ENCODE measurements at regions not wholly inside any gene's neighbourhood (a gene's known extent, or its start where the extent isn't known, plus 50 kb on each side); places are given as distances from the start of the nearest gene placed in this dataset.
"Not testable (repeated sequence)": the region's sequence is repeated elsewhere in the genome, so short reads cannot be mapped to it uniquely, and the experiment has no call there.

DNA sequence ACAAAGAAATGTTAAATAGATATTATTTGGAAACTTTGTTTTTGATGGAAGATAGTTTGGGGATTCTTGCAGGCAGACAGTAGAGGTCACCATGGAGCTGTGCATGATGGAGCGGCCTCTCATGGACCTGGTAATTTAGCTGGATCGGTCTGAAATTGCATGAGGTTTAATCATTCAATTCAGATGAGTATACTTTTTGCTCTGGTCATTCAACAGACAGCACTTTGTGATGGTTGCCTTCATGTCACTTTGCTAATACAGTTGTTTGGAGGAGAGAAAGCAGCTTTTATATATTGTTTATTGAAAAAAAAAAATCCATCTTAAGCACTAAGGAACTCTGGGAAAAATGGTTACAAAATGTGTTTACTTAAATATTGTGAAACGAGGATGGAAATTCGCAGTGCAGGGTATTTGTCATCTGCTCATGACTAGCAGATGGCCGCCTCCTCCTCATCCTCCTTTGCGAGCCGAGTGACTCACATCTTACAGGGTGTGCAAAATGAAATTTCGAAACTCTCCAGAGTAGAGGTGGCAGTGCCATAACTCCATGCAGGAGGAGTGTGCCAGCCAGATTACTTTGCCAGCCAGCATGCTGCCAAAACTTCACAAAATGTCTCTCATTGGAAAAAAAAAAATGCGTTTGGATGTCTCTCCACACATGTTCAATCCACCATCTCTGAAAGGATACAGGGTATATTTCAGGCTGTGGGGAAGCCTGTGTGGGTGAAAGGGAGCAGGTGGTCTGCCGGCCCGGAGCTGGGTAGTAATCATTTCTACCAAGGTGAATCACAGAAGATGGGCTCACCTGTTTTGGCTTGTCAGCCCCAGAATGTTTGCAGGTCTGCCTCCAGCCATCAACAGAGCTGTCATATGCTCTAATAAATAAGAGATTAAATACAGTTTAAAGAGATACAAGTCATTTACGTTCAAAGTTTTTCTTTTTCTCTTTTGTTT, 314.9 kb upstream of the DIPK2B start:
- H3K4me3 ChIP-seq (ENCODE audit: low read depth, low read length) = peak overlapping the region; percentile 9
- peak; percentile 78 for DNase-seq (ENCODE audit: low read depth)

DNA sequence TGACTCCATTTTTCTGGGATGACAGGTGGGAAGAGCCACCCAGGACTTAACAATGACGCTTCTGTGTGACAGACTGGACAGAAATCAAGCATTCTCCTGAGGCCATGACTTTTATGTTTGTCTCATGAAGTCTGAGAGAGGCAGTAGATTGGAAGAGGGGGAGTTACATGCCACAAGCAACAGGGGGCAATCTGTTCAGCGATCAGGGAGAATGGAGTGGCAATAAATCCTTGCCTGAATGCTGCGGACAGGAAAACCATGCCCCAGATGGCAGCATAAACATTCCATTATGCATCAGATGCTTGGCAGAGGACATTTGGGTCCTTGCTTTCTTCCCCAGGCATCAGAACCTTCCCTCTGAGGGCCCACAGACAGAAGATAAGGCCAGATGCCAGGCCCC, 312.4 kb upstream of the DIPK2B start:
- no peak for DNase-seq (ENCODE audit: low read depth)
- no peak overlapping the region for H3K4me3 ChIP-seq (ENCODE audit: low read depth, low read length)

DNA sequence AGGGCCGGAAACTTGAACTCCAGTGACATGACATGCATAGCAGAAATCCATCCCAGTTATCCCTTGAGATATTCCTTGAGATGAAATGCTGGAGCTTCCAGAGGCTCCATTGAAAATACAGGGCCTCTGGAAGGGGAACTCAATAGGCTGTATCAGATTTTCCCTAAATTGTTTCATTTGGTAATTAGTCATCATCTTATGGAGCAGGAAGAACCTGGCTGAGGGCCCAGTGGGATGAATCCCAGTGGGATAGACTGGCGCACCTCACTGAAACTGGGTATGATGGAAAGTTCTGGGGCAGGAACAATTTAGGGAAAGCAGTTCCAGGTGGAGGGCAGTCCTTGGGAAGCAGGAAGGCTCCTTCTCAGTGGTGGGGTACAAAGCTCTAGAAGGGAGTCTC, 307.8 kb upstream of the DIPK2B start:
- H3K4me3 ChIP-seq (ENCODE audit: low read depth, low read length) = no peak overlapping the region
- DNase-seq (ENCODE audit: low read depth) = no peak

DNA sequence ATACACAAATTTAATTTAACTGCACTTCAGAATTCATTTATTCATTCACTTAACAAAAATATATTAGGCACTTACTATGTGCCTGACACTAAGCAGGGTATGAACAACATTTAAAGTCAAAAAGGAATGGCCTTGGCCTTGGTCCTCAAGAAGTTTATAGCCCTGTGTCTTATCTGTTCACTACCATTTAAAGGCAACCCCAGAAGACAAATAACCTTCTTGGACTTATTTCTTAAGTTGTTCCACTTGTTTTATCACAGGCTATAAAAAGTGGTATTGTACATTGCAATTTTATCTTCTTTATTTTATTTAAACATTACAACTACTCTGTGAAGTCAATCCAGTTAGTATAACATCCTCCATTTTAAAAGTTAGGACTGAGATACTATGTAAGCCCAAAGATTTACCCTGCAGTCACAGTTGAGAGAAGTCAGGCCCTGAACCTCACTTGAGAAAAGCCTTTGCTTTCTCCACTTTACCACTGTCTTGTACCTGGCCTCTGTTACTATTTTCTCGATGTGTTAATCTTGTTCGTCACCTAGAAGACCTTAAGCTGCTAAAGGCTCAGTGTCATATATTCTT, 305.6 kb upstream of the DIPK2B start:
- no peak for DNase-seq (ENCODE audit: low read depth)
- no peak overlapping the region for H3K4me3 ChIP-seq (ENCODE audit: low read depth, low read length)

DNA sequence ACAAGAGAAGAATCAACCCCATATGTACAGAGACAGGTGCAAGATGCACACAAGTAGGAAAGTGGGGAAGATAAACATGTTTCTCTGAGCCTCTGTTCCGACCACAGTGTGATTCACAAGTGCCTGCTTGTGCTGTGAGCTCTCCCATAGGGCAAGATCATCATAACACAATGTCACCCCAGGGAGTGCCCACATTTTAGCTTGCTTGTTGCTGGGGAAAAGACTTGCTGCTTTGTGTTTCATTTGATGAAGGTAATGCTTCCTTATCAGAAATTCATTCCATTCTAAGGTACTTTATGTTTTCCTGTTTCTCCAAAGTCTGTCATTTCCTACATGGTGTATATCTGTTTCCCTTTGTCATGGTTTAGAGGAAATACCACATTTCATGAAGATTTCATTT, 304.5 kb upstream of the DIPK2B start:
- H3K4me3 ChIP-seq (ENCODE audit: low read depth, low read length) = no peak overlapping the region
- peak; percentile 55 for DNase-seq (ENCODE audit: low read depth)

DNA sequence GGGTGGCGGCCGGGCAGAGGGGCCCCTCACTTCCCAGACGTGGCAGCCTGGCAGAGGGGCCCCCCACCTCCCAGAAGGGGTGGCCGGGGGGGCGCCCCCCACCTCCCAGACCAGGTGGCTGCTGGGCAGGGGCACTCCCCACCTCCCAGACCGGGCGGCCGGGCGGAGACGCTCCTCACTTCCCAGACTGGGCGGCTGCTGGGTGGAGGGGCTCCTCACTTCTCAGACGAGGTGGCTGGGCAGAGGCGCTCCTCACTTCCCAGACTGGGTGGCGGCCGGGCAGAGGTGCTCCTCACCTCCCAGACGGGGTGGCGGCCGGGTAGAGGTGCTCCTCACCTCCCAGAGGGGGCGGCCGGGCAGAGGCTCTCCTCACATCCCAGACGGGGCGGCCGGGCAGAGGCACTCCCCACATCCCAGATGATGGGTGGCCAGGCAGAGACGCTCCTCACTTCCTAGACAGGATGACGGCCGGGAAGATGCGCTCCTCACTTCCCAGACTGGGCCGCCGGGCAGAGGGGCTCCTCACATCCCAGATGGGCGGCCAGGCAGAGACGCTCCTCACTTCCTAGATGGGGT, 303.2 kb upstream of the DIPK2B start:
- H3K4me3 ChIP-seq (ENCODE audit: low read depth, low read length); DNase-seq (ENCODE audit: low read depth): not testable (repeated sequence)

DNA sequence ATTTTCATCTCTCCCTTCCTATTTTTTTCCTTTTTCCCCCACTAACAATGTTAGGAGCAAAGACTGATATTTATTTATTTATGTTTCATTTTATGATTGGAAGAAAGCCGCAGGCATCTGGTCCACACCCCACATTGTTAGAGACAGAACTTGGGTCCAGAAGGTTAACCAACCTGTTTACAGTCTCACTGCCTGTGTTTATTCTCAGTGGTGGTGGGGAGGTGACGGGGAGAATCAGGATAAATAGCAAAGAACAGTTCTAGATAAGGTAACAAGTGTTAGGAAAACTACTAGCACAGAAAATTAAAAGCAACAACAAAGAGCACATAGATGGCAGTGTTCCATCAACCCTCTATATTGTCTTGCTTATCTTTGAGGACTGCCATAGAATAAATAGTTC, 301.7 kb upstream of the DIPK2B start:
- no peak overlapping the region for H3K4me3 ChIP-seq (ENCODE audit: low read depth, low read length)
- no peak for DNase-seq (ENCODE audit: low read depth)

DNA sequence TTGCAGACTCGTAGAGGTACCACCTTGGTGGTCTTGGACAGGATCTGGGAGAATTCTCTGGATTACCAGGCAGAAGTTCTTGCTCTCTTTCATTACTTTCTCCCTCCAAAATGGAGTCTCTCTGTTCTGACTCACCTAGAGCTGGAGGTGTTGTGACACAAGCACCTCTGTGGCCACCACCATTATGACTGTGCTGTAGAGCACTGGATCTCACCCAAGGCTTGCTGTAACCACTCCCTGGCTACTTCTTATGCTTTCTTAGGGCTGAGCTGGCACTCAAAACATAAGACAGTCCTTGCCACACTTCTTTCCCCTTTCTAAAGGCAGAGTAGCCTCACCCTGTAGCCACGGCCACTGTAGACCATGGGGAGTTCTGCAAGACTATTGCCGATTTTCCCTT, 296.6 kb upstream of the DIPK2B start:
- H3K4me3 ChIP-seq (ENCODE audit: low read depth, low read length) = no peak overlapping the region
- no peak for DNase-seq (ENCODE audit: low read depth)

DNA sequence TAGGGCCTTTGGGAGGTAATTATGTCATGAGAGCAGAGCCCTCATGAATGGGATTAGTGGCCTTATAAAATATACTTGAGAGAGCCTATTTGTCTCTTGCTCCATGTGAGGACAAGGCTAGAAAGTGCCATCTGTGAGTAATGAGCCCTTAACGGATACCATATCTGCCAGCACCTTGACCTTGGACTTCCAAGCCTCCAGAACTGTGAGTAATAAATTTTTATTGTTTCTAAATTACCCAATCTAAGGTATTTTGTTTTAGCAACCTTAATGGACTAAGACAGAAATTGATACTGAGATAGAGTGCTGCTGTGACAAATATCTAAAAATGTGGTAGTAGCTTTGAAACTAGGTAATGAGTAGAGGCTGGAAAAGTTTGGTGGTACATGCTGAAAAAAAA, 285.0 kb upstream of the DIPK2B start:
- no peak for DNase-seq (ENCODE audit: low read depth)

DNA sequence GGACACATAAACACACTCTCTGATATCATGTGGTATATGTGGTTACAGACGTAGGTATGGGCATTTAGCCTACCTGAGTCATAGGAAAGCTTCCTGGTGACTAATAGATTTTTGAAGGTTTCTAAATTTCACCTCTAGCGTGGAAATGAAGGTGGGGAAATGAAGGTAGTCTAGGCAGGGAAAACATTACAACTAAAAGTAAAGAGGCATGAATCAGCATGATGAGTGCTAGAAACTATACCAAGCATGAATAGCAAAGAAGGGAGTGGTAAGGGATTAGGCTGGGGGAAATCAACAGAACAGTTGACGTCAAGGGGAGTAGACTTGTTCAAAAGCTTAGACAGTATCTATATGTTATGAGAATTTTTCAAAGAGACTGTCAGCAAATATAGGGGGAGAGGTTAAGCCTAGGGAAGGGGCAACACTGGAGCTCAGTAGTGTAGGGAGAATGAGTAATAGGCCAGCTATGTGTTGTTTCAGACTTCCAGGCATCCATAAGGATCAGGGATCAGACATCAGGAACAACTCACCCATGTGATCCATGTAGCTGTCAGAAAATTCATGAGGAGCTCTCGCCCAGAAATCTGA, 279.3 kb upstream of the DIPK2B start:
- no peak overlapping the region for H3K4me3 ChIP-seq (ENCODE audit: low read depth, low read length)
- DNase-seq (ENCODE audit: low read depth) = peak; percentile 84

More for the DNA sequence above, 285.0 kb upstream of the DIPK2B start:
- no peak overlapping the region for H3K4me3 ChIP-seq (ENCODE audit: low read depth, low read length)

DNA sequence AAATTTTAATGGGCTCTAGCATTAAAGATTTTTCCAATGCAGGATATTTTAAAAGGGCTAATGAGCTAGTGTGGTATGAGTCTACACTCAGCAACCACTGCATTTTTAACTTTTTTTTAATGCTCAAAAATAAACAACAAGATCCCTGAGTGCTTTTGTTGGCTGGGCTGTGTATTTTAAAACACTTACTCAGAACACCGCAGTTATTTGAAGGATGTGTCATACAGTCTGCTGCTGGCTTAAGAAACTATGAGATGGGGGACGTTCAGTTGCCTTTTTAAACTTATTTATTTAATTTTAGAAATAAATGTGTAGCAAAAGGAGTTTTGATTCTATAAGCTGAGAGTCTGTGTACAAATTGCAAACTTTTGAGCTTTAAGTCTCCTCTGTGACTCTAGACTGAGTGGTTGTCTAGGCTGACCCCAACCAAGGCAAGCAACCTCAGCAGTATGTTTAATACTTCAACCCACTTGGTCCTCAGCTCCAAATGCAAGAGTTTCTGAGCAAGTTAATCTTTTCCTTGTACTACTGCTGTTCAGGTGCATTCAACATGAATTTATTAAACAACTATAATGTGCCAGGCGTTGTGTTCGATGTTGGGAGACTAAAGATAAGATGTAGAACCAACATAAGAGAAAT, 278.6 kb upstream of the DIPK2B start:
- no peak overlapping the region for H3K4me3 ChIP-seq (ENCODE audit: low read depth, low read length)
- peak; percentile 74 for DNase-seq (ENCODE audit: low read depth)

DNA sequence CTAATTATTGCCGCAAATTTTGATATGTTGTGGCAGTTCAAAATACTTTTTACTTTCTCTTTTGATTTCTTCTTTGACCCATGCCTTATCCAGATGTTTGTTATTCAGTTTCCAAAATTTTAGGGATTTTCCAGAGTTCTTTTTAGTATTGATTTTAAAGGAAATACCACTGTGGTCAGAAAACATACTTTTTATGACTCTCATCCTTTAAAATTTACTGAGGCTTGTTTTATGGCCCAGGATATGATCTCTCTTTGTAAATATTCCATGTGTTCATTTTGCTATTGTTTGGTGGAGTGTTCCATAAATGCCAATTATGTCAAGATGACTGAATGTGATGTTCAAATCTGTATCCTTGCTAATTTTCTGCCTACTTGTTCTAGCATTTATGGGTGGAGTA, 272.3 kb upstream of the DIPK2B start:
- H3K4me3 ChIP-seq (ENCODE audit: low read depth, low read length) = no peak overlapping the region
- peak; percentile 36 for DNase-seq (ENCODE audit: low read depth)

DNA sequence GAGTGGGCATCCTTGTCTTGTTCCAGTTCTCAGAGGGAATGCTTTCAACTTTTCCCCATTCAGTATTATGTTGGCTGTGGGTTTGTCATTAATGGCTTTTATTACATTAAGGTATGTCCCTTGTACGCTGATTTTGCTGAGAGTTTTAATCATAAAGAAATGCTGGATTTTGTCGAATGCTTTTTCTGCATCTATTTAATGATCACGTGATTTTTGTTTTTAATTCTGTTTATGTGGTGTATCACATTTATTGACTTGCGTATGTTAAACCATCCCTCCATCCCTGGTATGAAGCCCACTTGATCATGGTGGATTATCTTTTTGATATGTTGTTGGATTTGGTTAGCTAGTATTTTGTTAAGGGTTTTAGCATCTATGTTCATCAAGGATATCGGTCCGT, 266.9 kb upstream of the DIPK2B start:
- not testable (repeated sequence) for H3K4me3 ChIP-seq (ENCODE audit: low read depth, low read length); DNase-seq (ENCODE audit: low read depth)

DNA sequence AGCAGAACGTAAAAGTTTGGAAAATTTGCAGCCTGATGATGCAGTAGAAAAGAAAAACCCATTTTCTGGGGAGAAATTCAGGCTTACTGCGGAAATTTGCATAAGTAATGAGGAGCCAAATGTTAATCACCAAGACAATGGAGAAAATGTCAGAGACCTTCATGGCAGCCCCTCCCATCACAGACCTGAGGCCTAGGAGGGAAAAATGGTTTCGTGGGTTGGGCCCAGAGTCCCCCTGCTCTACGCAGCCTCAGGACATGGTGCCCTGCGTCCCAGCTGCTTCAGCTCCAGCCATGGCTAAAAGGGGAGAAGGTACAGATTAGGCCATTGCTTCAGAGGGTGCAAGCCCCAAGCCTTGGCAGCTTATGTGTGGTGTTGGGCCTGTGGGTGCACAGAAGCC, 255.1 kb upstream of the DIPK2B start:
- H3K4me3 ChIP-seq (ENCODE audit: low read depth, low read length); DNase-seq (ENCODE audit: low read depth): not testable (repeated sequence)

DNA sequence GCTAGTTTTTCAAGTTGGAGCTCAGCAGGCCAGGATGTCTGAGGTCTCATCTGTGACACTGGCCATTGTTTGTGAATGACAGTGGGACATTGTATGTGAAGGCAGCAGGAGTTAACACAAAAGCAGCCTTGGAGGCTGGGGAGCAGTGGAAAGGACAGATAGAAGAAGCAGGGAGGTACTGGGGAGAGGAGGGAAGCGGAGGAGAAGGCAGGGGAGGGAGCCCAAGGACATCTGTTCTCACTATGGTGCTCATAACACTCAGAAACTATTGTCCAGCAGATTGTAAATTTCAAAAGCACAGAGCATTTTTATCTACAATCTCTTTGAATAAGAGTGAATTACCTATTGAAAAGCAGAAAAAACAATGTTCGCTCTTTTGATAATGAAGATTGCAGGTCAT, 253.6 kb upstream of the DIPK2B start:
- DNase-seq (ENCODE audit: low read depth) = no peak
- H3K4me3 ChIP-seq (ENCODE audit: low read depth, low read length) = no peak overlapping the region

DNA sequence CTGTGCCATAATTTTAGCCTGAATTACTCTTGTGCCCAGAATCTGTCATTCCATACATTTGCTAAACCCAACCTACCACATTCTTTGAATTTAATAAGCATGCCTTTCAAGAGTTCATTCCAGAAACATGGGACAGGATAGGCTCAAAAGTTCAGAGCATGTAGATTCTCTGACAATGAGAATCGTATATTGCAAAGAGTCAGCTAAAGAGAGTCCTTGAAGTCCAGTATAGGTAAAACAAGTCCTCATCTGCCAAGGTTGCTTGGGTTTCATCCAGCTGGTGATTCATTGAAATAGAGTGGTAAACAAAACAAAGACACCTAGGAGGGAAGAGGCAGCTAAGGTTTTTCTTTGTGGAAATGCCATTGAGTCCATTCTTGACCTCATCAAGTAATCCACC, 249.3 kb upstream of the DIPK2B start:
- no peak overlapping the region for H3K4me3 ChIP-seq (ENCODE audit: low read depth, low read length)
- no peak for DNase-seq (ENCODE audit: low read depth)

DNA sequence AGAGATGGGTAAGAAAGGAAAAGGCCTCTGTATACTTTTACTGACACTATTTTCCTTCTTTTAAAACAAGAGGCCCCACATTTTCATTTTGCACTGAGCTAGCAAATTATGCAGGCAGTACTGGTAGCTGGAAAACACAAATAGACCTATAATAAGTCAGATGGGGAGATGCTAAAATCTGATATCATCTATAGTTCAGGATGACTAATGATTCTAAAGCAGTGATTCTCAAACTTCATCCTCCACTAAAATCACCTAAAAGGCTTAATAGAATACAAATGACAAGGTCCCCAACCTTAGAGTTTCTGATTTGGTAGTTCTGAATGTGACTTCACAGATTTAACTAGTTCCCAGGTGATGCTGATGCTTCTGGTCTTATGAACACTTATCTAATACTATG, 247.3 kb upstream of the DIPK2B start:
- H3K4me3 ChIP-seq (ENCODE audit: low read depth, low read length) = no peak overlapping the region
- DNase-seq (ENCODE audit: low read depth) = no peak

DNA sequence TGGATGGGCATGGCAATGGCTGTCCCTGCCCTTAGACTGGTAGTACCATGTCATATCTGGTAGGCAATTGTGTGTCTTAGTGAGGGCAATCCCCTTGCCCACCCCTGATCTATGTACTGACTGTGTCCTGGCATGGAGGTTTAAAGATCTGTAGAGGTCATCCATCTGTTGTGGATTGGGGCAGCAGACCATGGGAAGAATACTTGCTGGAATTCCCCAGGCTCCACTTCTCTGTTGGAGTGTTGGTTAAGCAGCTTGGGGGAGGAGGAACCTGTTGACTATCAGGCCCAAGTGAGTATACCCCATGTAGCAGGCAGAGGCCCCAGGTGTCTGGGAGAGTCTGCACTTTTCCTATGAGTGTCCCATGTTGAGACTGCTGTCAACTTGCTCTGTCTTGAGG, 246.7 kb upstream of the DIPK2B start:
- no peak for DNase-seq (ENCODE audit: low read depth)
- H3K4me3 ChIP-seq (ENCODE audit: low read depth, low read length) = no peak overlapping the region

DNA sequence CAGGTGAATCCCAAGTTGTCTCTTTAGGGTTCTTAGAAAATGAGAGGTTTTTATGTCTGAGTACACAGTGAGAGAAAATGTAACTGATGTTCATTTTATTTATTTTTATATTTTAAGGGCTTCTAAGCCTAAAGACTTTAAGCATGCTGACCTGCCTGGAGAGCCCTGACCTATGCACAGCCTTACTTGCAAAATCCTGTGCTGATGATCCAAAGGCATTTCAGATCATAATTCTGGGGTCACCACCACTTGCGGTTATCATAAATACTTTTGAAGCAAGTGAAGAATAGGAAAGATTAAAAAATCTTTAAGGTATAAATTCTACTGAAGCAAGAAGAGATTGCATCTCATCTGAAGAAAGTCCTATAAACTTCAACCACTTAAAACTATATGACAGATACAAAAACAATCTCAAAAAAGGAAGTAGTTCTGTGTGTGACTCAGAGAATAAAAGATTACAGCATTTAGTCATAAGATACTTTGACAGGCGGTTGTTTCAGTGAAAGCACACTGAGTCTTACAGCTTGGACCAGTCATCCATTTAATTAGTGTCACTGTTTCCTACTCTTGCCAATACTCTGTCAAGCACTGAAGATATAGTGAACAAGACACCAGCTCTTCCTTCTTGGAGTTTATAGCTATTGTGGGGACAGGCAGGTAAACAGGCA, 245.2 kb upstream of the DIPK2B start:
- H3K4me3 ChIP-seq (ENCODE audit: low read depth, low read length) = no peak overlapping the region
- DNase-seq (ENCODE audit: low read depth) = peak; percentile 45
